Neural progenitor cell (in vitro differentiated cells): ENCODE measurements at regions not wholly inside any gene's neighbourhood (a gene's known extent, or its start where the extent isn't known, plus 50 kb on each side); places are given as distances from the start of the nearest gene placed in this dataset.

ENCODE experiments used
- CTCF ChIP-seq: fragments of 200-600 bp; sonication (generic); IDR thresholded peaks from 2 replicates; pipeline ENCODE4 v1.5.1; 2017; ENCODE audit warnings: antibody characterized with exemption, mild to moderate bottlenecking
- EZH2 ChIP-seq: fragments of 200-600 bp; sonication (generic); IDR thresholded peaks from 2 replicates; pipeline ENCODE4 v1.6.1; 2017; ENCODE audit warnings: antibody characterized with exemption, mild to moderate bottlenecking, moderate library complexity

GRCh38 chr4:104979083-104979760, 167.5 kb upstream of the TET2 start:
- TF ChIP-seq CTCF, result no peak
- no peak for TF ChIP-seq EZH2
